ENCODE measurements at regions not wholly inside any gene's neighbourhood (a gene's known extent, or its start where the extent isn't known, plus 50 kb on each side); places are given as distances from the start of the nearest gene placed in this dataset.

DNA sequence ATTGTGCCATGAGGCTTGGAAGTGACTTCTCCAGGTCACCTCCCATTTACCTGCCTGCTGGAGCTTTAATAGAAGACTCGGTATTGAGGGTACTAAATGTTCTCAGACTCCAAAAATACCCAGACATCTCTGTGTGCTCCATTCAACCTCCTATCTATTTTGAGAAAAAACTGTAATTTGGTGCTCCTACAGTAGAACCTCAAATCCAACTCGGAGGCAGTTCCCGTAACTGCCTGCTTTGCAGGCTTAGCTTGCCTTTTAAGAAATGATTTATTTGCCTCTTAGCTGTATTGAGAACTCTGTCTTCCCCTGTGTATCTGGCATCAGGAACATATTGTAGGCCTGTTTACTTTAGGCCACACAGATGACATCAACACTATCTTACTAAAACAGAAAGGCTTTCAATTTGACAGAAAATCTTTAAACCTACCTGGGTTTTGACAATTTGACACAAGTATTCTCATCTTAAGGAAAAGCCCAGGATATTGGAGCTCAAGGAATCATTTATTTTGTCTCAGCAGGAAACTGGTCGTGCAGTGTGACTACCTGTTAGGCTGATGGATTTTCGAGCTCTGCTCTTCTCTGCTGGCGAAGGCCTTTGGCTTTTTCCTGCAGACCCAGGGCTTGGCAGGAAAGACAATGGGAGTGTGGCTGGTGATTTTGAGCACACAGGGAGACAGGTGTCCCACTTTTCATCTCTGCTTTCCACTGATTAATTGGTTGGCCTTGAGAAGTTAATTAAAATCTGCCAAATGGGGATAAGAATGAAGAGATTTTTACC is 314.8 kb downstream of the SNAPC1 start:
- ATAC-seq (no peak), FAIRE-seq (no peak), DNase-seq (ENCODE audit: extremely low read depth in 1 of 4, low spot score in 3 of 4) (no peak)
- no TSS peak for BruUV-seq (replicated peaks)
- no peak overlapping the region for H3K27ac ChIP-seq (ENCODE audit: extremely low read depth, low read depth, low read length)
- intact Hi-C loops (cut with micrococcal nuclease) = no loop called here
- H3K36me3 ChIP-seq (ENCODE audit: control insufficient read depth, insufficient read depth, low read length) = no peaks in the 10 kb centered on the region
- no peaks in the 10 kb centered on the region for H3K4me1 ChIP-seq (replicated peaks in 1 of 2; ENCODE audit: control insufficient read depth in 2 of 2, insufficient read depth in 2 of 2, low read length in 2 of 2)
- WGBS (ENCODE audit: insufficient coverage, low coverage, missing lambda C conversion rate) = 2% methylated on average over 6 of the region's 6 CpGs
- no peak overlapping the region for H2AFZ ChIP-seq (ENCODE audit: low read depth, low read length)
- no peaks in the 10 kb centered on the region for H3K9me3 ChIP-seq (replicated peaks; ENCODE audit: control insufficient read depth, insufficient read depth, low read depth, low read length)
- H3K27me3 ChIP-seq (ENCODE audit: control insufficient read depth in 2 of 2, insufficient read depth in 2 of 2, low read length in 2 of 2) = no peaks in the 10 kb centered on the region
- H4K20me1 ChIP-seq (replicated peaks; ENCODE audit: control insufficient read depth, insufficient read depth, low read length) = no peaks in the 10 kb centered on the region
- H3K9ac ChIP-seq (ENCODE audit: insufficient read depth in 1 of 2, low read depth in 2 of 2, low read length in 2 of 2) = no peak overlapping the region
- CTCF ChIA-PET (ENCODE audit: low intra/inter-chr PET ratio) = no interaction called here
- POLR2A ChIA-PET = interaction anchor here (0.6 kb wide), 1 partner anchor 1300 kb away, joined by 3 read pairs; no protein-coding TSS in a partner anchor
- no peak overlapping the region for H3K4me2 ChIP-seq (ENCODE audit: insufficient read depth, low read length)
- no peaks in the 10 kb centered on the region for H3K79me2 ChIP-seq (ENCODE audit: control insufficient read depth, insufficient read depth, low read length)
- in situ Hi-C loops (cut with MboI) = no loop called here
- H3K9me1 ChIP-seq (ENCODE audit: control insufficient read depth, insufficient read depth, low read length) = no peaks in the 10 kb centered on the region
- no peak overlapping the region for H3K4me3 ChIP-seq
- TF ChIP-seq, protein P1, sequence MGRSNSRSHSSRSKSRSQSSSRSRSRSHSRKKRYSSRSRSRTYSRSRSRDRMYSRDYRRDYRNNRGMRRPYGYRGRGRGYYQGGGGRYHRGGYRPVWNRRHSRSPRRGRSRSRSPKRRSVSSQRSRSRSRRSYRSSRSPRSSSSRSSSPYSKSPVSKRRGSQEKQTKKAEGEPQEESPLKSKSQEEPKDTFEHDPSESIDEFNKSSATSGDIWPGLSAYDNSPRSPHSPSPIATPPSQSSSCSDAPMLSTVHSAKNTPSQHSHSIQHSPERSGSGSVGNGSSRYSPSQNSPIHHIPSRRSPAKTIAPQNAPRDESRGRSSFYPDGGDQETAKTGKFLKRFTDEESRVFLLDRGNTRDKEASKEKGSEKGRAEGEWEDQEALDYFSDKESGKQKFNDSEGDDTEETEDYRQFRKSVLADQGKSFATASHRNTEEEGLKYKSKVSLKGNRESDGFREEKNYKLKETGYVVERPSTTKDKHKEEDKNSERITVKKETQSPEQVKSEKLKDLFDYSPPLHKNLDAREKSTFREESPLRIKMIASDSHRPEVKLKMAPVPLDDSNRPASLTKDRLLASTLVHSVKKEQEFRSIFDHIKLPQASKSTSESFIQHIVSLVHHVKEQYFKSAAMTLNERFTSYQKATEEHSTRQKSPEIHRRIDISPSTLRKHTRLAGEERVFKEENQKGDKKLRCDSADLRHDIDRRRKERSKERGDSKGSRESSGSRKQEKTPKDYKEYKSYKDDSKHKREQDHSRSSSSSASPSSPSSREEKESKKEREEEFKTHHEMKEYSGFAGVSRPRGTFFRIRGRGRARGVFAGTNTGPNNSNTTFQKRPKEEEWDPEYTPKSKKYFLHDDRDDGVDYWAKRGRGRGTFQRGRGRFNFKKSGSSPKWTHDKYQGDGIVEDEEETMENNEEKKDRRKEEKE (IDR thresholded peaks at IDR 0.05; ENCODE audit: borderline replicate concordance in 1 of 2, control insufficient read depth in 1 of 2, low read depth in 2 of 2, low read length in 1 of 2) = no peak
- TF ChIP-seq, protein P2, sequence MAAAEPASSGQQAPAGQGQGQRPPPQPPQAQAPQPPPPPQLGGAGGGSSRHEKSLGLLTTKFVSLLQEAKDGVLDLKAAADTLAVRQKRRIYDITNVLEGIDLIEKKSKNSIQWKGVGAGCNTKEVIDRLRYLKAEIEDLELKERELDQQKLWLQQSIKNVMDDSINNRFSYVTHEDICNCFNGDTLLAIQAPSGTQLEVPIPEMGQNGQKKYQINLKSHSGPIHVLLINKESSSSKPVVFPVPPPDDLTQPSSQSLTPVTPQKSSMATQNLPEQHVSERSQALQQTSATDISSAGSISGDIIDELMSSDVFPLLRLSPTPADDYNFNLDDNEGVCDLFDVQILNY (CRISPR knock-in tag; IDR thresholded peaks at IDR 0.05) = no peak
- TF ChIP-seq NR1H2 (CRISPR knock-in tag; IDR thresholded peaks at IDR 0.05) = no peak
- TF ChIP-seq KLF13 (tag; IDR thresholded peaks at IDR 0.05; ENCODE audit: borderline replicate concordance, low read depth) = no peak
- TF ChIP-seq NCOA1 (IDR thresholded peaks at IDR 0.05; ENCODE audit: low read depth) = no peak
- no peak for TF ChIP-seq YY1 (IDR thresholded peaks at IDR 0.05; ENCODE audit: borderline replicate concordance in 1 of 3, control insufficient read depth in 1 of 3, extremely low read depth in 1 of 3, insufficient read depth in 3 of 3, insufficient read length in 1 of 3, insufficient replicate concordance in 2 of 3, low read depth in 1 of 3, low read length in 2 of 3)
- TF ChIP-seq MXI1 (IDR thresholded peaks at IDR 0.05; ENCODE audit: low read depth, low read length) = no peak
